NCI-H1930 (cell line): ENCODE measurements at regions not wholly inside any gene's neighbourhood (a gene's known extent, or its start where the extent isn't known, plus 50 kb on each side); places are given as distances from the start of the nearest gene placed in this dataset.
"Not testable (repeated sequence)": the region's sequence is repeated elsewhere in the genome, so short reads cannot be mapped to it uniquely, and the experiment has no call there.

ENCODE experiments used
- DNase-seq, 2 experiments: peaks; one replicate each; lab custom pipeline; 2025; lab: John Stamatoyannopoulos, UW

GRCh38 chr5:108531367-108532128 lies 149.7 kb upstream of the FBXL17 start:
- DNase-seq: no peak

GRCh38 chr5:108530706-108531105 lies 148.8 kb upstream of the FBXL17 start:
- DNase-seq: no peak

DNA sequence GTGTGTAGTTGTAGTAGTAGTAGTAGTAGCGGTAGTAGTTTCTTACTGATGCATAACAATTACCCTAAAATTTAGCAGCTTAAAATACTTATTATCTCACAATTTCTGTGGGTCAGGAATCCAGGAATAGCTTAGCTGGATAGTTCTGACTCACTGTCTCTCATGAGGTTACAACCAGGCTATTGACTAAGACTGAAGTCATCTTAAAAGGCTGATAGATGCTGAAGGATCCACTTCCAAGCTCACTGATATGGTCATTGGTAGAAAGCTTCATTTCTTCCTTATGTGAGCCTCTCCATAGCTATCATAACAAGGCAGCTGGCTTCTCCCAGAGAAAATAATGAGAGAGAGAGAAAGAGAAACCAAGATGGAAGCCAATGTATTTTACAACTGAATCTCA lies 147.5 kb upstream of the FBXL17 start:
- no peak for DNase-seq

GRCh38 chr5:108528655-108529054 lies 146.8 kb upstream of the FBXL17 start:
- no peak for DNase-seq

GRCh38 chr5:108524564-108524963 lies 142.7 kb upstream of the FBXL17 start:
- no peak for DNase-seq

GRCh38 chr5:108523360-108523759 lies 141.5 kb upstream of the FBXL17 start:
- no peak for DNase-seq

DNA sequence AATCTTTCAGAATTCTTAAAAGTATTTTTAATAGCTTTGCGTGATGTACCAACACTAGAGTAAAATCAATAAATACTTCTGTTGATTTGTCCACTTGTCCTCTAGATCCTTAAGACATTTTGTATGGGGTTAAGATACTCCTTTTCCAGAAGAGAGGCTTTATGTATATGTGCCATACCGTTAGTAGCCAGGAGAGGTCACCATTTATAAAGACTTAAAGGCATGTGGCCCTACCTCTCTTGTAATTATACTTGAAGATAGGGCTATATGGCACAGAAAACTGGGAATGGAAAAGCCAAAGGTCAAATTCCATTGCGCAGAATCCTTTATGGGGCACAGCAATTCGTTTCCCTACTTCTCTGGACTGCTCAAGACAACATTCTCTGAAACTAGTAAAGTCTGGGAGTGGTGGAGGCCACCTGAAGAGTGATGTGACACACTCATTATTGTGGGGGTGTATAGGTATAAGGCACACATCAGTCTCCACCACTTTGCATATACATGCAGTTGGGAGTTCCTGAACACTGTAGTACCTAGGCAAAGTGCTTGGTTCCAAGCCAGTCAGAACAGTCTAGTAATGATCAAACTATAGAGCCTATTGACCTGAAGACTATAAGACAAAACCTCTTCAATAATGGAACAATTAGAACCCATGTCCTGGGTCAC lies 140.1 kb upstream of the FBXL17 start:
- DNase-seq: peak in 1 of 2 experiments; percentile 1

- DNase-seq: no peak
These were observed 139.3 kb upstream of the FBXL17 start for GRCh38 chr5:108521011-108521700.

DNA sequence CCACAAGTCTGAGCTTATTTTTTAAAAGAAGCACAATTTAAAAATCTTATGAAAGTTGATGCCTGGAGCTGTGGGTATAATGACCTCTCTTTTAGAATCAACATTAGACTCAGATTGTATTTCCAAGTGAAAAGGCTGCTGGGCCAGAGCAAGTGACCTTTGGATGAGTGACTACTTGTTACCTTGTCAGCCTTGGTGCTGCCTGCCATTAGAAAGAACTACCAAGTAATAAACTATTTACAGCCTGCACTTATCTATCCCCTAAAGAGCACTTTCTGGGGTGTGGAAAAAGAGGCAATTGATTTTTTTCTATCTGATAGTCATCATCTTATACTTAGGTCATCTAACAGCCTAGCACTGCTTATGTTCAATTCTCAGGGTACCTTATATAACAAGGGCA lies 134.9 kb upstream of the FBXL17 start:
- no peak for DNase-seq

DNA sequence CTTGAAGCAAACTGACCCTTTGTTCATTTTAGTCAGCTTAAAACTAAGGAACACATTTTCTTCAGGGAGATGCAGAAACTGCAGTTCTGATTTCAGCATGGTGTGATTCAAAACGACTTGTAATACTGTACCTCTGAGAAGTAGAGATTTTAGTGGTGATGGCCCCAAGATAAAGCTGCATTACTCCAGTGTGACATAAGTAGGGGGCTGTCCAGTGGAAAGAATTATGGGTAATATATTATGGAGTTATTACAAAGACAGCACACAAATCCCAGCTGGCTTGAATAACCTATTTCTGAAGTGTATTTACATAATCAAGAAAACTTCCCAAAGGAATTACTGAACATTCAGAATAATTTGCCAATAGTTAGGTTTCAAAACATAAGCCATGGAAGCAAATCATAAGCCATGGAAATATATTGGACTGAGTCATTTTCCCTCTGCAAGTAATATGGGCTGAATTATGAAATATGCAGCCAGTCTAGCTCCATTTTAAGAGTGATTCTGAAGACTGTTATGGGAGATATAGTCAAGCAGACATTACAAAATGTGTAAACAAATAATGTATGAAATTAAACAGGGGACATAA lies 133.7 kb upstream of the FBXL17 start:
- DNase-seq: no peak

DNA sequence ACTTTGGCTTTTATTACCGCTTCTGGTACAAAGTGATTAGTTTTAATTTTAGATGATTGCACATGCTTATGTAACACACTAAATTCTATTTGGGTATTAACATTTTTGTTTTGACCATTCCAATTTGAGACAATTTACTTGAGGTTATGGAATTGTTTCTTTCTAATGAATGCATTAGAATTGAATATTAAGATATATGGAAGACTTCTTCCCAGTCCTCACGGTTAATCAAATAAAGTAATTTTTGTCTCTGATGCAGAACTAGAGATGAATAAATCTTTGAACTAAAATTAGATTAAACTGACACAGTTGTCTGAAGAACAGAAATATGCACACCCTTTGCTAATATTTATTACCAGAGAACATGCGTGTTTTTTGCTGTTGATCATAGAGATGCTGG lies 127.1 kb upstream of the FBXL17 start:
- DNase-seq: no peak

GRCh38 chr5:108507631-108508030 lies 125.7 kb upstream of the FBXL17 start:
- no peak for DNase-seq

DNA sequence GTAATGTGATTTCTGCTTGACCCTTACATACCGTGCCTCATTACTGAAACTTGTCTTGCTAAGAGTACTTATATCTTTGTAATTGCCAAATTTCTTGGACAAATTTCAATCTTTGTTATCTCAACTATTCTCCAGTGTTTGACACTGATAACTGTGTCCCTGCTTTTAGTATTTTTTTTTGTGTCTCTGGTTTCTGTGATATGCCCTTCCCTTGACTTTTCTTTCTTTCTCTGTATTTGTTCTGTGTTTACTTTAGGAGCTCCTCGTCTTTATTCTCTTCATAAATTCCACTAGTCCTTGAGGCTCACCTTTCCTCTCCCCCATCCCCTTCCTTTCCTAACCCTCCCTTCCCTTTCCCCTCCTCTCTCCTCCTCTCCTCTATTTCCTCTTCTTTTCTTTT lies 123.7 kb upstream of the FBXL17 start:
- no peak for DNase-seq

- no peak for DNase-seq
These were observed 123.1 kb upstream of the FBXL17 start for GRCh38 chr5:108504974-108505373.

GRCh38 chr5:108503986-108504385 lies 122.1 kb upstream of the FBXL17 start:
- DNase-seq: no peak

- DNase-seq: not testable (repeated sequence)
These were observed 113.7 kb upstream of the FBXL17 start for GRCh38 chr5:108495615-108496014.

GRCh38 chr5:108487951-108488350 lies 106.1 kb upstream of the FBXL17 start:
- DNase-seq: no peak

DNA sequence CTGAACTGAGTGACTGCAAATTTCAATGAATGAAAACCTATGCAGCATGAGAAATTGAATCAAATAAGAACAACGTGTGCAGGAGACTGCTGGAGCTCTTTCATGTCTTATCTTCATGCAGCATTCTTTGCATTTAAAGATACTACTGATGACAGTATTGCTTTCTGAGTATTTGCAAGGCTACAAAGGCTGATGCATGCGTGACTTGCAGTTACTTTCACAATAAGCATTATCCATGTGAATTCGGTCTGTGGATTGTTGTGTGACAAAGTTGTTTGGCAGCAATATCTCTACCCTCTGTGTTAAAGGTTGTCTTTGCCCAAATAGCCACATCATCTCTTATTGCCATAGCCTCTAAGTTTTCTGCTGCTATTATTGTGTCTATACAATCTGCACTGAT lies 102.1 kb upstream of the FBXL17 start:
- DNase-seq: no peak

DNA sequence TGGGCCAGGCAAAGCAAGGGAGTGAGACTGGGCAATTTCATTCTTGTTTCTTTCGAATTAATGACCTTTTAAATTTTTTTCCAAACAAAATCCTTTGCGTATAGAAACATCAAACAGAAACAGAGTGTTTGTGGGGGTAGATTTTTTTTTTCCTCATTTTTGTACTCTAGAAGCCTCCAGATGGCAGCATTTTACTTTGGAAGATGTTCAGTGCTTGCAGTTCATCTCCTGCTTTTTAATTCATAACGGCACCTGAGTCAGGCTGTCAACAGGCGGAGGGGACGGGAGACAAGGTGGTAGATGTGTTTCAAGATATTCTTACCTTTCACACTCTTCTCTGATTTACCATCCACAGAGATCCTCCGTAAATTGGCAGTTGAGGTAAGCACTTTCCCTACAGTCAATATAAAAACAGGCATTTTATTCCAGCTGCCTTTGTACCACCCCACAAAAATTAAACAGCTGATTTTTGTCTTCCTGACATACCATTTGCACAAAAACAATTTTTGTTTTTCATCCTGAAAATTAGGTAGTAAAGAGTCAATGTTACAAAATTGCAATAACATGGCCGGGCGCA lies 99.5 kb upstream of the FBXL17 start:
- peak in 1 of 2 experiments; percentile 0 for DNase-seq

DNA sequence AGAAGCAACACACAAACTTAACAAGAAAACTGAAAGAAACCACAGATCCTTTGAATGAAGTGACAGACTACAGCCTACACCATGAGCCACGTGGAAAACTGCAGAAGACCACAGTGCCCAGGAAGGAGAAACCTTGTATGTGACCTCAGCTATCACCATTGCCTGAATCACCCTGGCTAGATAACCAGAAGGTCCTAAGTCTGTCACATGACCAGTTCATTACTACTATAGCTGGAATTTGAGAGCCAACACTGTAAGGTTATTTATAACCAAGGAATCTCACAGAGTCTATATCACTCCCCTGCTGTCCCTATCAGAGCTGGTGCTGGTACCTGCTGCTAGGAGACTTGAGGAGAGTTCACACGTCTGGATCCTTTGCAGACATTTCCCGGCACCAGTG lies 90.3 kb upstream of the FBXL17 start:
- DNase-seq: no peak

DNA sequence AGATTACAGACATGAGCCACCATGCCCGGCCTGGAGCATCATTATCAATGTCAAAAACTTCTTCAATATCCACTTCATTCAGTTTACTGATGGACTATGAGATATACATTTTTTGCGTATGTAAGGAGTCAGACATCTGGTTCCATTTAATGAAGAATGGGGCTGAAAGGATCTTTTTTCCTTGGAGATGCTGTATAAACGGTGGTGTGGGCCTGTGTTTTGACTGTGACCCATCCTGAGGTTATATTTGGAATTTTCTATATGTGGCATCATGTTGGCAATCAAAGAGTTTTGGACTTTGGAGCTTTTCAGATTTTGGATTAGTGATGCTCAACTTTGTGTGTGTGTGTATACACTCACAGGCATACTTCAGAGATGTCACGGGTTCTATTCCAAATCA lies 85.7 kb upstream of the FBXL17 start:
- no peak for DNase-seq

- DNase-seq: no peak
These were observed 79.9 kb upstream of the FBXL17 start for GRCh38 chr5:108461628-108462367.
